GM12878 (cell line): ENCODE measurements at regions not wholly inside any gene's neighbourhood (a gene's known extent, or its start where the extent isn't known, plus 50 kb on each side); places are given as distances from the start of the nearest gene placed in this dataset.

Experiments used
- HDGF ChIP-seq: fragments of 450-650 bp; IDR thresholded peaks from 2 replicates; pipeline ENCODE4 v1.6.1; 2016; ENCODE audit warnings: antibody characterized with exemption
- NFIC ChIP-seq: IDR thresholded peaks from 2 replicates; pipeline ENCODE4 v1.6.1; 2012; ENCODE audit warnings: low read depth, mild to moderate bottlenecking, inconsistent platforms, low read length, moderate library complexity
- NFYB ChIP-seq: IDR thresholded peaks from 2 replicates; pipeline ENCODE4 v1.6.1; 2011; ENCODE audit warnings: low read depth, mild to moderate bottlenecking, low read length, improper control_type of control experiment, moderate library complexity; ENCODE audit not compliant: insufficient read depth
- RCOR1 ChIP-seq: conservative IDR thresholded peaks from 2 replicates; pipeline ENCODE4 v1.6.1; 2012; ENCODE audit warnings: low read depth, low read length, improper control_type of control experiment
- SIN3A ChIP-seq: IDR thresholded peaks from 2 replicates; pipeline ENCODE4 v1.6.1; 2012; ENCODE audit warnings: low read depth, low read length, improper control_type of control experiment
- TCF3 ChIP-seq: IDR thresholded peaks from 2 replicates; pipeline ENCODE4 v1.6.1; 2012; ENCODE audit warnings: low read depth, mild to moderate bottlenecking, low read length, borderline replicate concordance; ENCODE audit not compliant: insufficient read depth
- TF ChIP-seq, protein P1 (sequence below): fragments of 450-650 bp; formaldehyde crosslinking; IDR thresholded peaks from 2 replicates; pipeline ENCODE4 v1.4.0; 2022; ENCODE audit warnings: mild to moderate bottlenecking, moderate library complexity
- TF ChIP-seq, protein P2 (sequence below), 3 experiments: IDR thresholded peaks in 2 of 3; conservative IDR thresholded peaks in 1 of 3; 2 replicates each; pipeline ENCODE4 v1.5.1; 2011; ENCODE audit warnings: low read depth in 3 of 3, low read length in 3 of 3, mild to moderate bottlenecking in 3 of 3, control low read depth in 2 of 3, moderate library complexity in 2 of 3, inconsistent platforms in 1 of 3, mixed read lengths in 1 of 3; ENCODE audit not compliant: control insufficient read depth in 2 of 3, insufficient read depth in 1 of 3; ENCODE audit errors: extremely low read depth in 1 of 3
- TF ChIP-seq, protein P3 (sequence below): fragments of 450-650 bp; IDR thresholded peaks from 2 replicates; pipeline ENCODE4 v1.6.1; 2017; ENCODE audit warnings: mild to moderate bottlenecking, moderate library complexity

DNA sequence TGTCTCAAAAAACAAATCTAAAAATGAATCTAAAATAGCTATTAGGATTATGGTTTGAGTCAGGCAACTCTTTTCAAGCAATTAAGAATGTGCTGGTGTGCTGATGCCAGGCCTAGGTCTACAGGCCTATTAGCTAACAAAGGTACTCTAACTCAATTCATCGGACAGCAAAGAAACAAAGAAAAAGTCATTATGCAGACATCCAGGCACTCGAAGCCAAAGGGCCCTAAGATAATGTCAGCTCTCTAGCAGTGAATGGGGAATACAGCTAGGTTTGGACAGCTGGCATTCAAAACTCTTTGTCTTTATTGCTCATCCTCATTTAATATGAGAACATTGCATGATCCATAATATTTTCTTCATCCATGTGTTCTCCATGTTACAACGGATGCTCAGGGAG, 108.5 kb downstream of the TMEM114 start:
- TF ChIP-seq, protein P1, sequence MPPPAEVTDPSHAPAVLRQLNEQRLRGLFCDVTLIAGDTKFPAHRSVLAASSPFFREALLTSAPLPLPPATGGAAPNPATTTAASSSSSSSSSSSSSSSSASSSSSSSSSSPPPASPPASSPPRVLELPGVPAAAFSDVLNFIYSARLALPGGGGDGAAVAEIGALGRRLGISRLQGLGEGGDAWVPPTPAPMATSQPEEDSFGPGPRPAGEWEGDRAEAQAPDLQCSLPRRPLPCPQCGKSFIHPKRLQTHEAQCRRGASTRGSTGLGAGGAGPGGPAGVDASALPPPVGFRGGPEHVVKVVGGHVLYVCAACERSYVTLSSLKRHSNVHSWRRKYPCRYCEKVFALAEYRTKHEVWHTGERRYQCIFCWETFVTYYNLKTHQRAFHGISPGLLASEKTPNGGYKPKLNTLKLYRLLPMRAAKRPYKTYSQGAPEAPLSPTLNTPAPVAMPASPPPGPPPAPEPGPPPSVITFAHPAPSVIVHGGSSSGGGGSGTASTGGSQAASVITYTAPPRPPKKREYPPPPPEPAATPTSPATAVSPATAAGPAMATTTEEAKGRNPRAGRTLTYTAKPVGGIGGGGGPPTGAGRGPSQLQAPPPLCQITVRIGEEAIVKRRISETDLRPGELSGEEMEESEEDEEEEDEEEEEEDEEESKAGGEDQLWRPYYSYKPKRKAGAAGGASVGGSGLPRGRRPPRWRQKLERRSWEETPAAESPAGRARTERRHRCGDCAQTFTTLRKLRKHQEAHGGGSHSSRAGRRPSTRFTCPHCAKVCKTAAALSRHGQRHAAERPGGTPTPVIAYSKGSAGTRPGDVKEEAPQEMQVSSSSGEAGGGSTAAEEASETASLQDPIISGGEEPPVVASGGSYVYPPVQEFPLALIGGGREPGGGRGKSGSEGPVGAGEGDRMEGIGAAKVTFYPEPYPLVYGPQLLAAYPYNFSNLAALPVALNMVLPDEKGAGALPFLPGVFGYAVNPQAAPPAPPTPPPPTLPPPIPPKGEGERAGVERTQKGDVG: no peak
- TF ChIP-seq RCOR1: no peak
- TF ChIP-seq HDGF: no peak
- TF ChIP-seq NFYB: no peak
- TF ChIP-seq, protein P2, sequence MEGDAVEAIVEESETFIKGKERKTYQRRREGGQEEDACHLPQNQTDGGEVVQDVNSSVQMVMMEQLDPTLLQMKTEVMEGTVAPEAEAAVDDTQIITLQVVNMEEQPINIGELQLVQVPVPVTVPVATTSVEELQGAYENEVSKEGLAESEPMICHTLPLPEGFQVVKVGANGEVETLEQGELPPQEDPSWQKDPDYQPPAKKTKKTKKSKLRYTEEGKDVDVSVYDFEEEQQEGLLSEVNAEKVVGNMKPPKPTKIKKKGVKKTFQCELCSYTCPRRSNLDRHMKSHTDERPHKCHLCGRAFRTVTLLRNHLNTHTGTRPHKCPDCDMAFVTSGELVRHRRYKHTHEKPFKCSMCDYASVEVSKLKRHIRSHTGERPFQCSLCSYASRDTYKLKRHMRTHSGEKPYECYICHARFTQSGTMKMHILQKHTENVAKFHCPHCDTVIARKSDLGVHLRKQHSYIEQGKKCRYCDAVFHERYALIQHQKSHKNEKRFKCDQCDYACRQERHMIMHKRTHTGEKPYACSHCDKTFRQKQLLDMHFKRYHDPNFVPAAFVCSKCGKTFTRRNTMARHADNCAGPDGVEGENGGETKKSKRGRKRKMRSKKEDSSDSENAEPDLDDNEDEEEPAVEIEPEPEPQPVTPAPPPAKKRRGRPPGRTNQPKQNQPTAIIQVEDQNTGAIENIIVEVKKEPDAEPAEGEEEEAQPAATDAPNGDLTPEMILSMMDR (IDR thresholded peaks at IDR 0.05 in 2 of 3, conservative IDR thresholded peaks at IDR 0.05 in 1 of 3; ENCODE audit: control insufficient read depth in 2 of 3, extremely low read depth in 1 of 3, insufficient read depth in 1 of 3, low read depth in 3 of 3, low read length in 3 of 3): no peak
- TF ChIP-seq TCF3: no peak
- TF ChIP-seq, protein P3, sequence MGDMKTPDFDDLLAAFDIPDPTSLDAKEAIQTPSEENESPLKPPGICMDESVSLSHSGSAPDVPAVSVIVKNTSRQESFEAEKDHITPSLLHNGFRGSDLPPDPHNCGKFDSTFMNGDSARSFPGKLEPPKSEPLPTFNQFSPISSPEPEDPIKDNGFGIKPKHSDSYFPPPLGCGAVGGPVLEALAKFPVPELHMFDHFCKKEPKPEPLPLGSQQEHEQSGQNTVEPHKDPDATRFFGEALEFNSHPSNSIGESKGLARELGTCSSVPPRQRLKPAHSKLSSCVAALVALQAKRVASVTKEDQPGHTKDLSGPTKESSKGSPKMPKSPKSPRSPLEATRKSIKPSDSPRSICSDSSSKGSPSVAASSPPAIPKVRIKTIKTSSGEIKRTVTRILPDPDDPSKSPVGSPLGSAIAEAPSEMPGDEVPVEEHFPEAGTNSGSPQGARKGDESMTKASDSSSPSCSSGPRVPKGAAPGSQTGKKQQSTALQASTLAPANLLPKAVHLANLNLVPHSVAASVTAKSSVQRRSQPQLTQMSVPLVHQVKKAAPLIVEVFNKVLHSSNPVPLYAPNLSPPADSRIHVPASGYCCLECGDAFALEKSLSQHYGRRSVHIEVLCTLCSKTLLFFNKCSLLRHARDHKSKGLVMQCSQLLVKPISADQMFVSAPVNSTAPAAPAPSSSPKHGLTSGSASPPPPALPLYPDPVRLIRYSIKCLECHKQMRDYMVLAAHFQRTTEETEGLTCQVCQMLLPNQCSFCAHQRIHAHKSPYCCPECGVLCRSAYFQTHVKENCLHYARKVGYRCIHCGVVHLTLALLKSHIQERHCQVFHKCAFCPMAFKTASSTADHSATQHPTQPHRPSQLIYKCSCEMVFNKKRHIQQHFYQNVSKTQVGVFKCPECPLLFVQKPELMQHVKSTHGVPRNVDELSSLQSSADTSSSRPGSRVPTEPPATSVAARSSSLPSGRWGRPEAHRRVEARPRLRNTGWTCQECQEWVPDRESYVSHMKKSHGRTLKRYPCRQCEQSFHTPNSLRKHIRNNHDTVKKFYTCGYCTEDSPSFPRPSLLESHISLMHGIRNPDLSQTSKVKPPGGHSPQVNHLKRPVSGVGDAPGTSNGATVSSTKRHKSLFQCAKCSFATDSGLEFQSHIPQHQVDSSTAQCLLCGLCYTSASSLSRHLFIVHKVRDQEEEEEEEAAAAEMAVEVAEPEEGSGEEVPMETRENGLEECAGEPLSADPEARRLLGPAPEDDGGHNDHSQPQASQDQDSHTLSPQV: no peak
- no peak for TF ChIP-seq SIN3A
- TF ChIP-seq NFIC: no peak
